Stomach (tissue), 8 donors: ENCODE measurements at regions not wholly inside any gene's neighbourhood (a gene's known extent, or its start where the extent isn't known, plus 50 kb on each side); places are given as distances from the start of the nearest gene placed in this dataset.

Experiments
- DNase-seq, 2 donors: peaks; one replicate each; pipeline versions ENCODE4 v3.0.0 to v3.0.0-alpha.2; 2013 to 2019
- H3K27ac ChIP-seq, 5 donors: fragments of 200-600 bp in 4 of 5; sonication (generic) in 4 of 5; one replicate each; pipeline ENCODE4 v1.5.1; 2013 to 2019; ENCODE audit warnings: mild to moderate bottlenecking in 1 of 5, moderate library complexity in 1 of 5
- H3K27me3 ChIP-seq, 3 donors: fragments of 200-600 bp; sonication (generic); one replicate each; pipeline ENCODE4 v1.5.1; 2017 to 2019; ENCODE audit warnings: mixed run types in 1 of 3
- H3K36me3 ChIP-seq, 4 donors: fragments of 200-600 bp; sonication (generic); 1 replicate in 3 of 4; 2 replicates in 1 of 4; pipeline ENCODE4 v1.5.1; 2016 to 2019
- H3K4me1 ChIP-seq, 4 donors: fragments of 200-600 bp; sonication (generic); one replicate each; pipeline ENCODE4 v1.5.1; 2016 to 2019
- H3K4me3 ChIP-seq, 4 donors: fragments of 200-600 bp; sonication (generic) in 3 of 4; one replicate each; pipeline ENCODE4 v1.5.1; 2016 to 2019; ENCODE audit warnings: mild to moderate bottlenecking in 1 of 4
- H3K9me3 ChIP-seq, 4 donors: fragments of 200-600 bp; sonication (generic); one replicate each; pipeline ENCODE4 v1.5.1; 2016 to 2019
- EP300 ChIP-seq: sonication (generic); formaldehyde crosslinking; IDR thresholded peaks from one replicate; pipeline ENCODE4 v1.6.1; 2017; ENCODE audit warnings: antibody characterized with exemption
- POLR2A ChIP-seq, 4 donors: fragments of 450-650 bp; IDR thresholded peaks; one replicate each; pipeline ENCODE4 v1.6.1; 2016; ENCODE audit warnings: antibody characterized with exemption in 4 of 4, control low read depth in 2 of 4, mild to moderate bottlenecking in 1 of 4, moderate library complexity in 1 of 4
- POLR2AphosphoS5 ChIP-seq, 3 donors: sonication (generic); formaldehyde crosslinking; IDR thresholded peaks; one replicate each; pipeline ENCODE4 v1.6.1; 2016; ENCODE audit warnings: antibody characterized with exemption in 3 of 3
- WGBS, 5 donors: extraction: QIAGEN DNeasy Blood & Tissue Kit in 3 of 5; methylation state at CpG; one replicate each; pipeline versions ENCODE4 v1.1.5 to v1.1.7; 2013 to 2018; 5-methylcytosine and 5-hydroxymethylcytosine counted together
- intact Hi-C: fragments of 100-400 bp; cut with DNase I; formaldehyde crosslinking; loops from one replicate; pipeline ENCODE4 v1.15.1; 2023; ENCODE audit warnings: low total_unique reads
- TF ChIP-seq, protein P1 (sequence below), 7 experiments: fragments of 450-650 bp in 4 of 7; fragments of 200-600 bp in 3 of 7; sonication (generic) in 3 of 7; IDR thresholded peaks; one replicate each; pipeline ENCODE4 v1.5.1; 2016 to 2019; ENCODE audit warnings: antibody characterized with exemption in 7 of 7, control low read depth in 2 of 7, mild to moderate bottlenecking in 1 of 7
- donor health status: healthy with polysubstance abuse.
- donor health status: Bipolar disorder and iron deficiency.
- donor health status: healthy.

GRCh38 chr2:67646714-67647333 lies 249.7 kb downstream of the ETAA1 start:
- peaks cover 0 to 15% (median 9%) of the 10 kb centered on the region in 4 donors for H3K9me3 ChIP-seq
- peaks cover 0 to 35% (median 15%) of the 10 kb centered on the region in 4 donors for H3K4me1 ChIP-seq
- intact Hi-C loops = no loop called here
- H3K4me3 ChIP-seq = no peak overlapping the region
- no peak overlapping the region for H3K27ac ChIP-seq
- no peaks in the 10 kb centered on the region for H3K27me3 ChIP-seq
- TF ChIP-seq EP300 (no peak), POLR2A (IDR thresholded peaks at IDR 0.05) (no peak), POLR2AphosphoS5 (IDR thresholded peaks at IDR 0.05) (no peak)
- no peaks in the 10 kb centered on the region for H3K36me3 ChIP-seq
- WGBS, 5 donors = 88 to 98% (median 95%) methylated on average over 6 of the region's 6 CpGs
- DNase-seq = no peak

DNA sequence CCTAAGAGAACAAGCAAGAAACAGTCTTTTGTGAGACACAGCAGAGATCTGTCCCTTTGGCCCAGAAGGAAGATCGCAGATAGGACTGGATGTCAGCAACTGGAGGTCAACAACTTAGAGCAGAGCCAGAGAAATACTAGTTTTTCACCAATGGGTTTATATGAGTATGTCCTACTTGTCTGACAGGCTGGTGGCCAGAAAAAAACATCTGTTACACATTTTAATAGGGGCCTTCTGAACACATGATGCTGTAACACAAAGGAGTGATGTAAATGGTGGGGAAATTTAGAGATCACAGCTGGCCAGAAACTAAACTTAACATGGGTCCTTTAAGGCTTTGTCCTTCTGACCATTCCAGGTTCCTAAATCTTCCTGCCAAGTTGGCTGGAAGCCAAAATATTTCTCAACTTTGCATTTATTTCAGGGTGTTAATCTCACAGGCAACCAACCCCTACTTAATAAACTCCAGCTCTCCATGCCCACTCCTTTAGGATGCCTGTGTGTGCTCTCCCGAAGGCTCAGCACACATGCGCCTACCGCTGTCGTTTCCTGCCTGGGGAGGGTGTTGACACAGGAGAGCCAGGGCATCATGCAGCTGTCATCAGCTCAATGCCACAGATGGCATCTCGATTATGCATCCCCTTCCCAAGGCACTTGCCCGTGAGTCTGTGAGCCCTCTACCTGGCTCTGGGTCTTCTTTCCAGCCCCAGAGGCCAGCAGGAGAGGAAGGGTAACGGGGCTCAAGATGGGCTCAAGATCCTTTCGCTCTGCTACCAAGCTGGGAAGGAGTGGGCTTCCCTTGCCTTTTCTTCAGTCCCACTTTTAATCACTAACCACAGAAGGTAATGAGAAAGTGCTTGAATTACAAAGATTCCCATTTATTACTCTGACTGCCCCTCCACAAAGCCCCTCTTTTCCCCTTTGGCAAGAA lies 252.5 kb downstream of the ETAA1 start:
- DNase-seq = peak in 1 of 2 donors; percentile 87
- no peaks in the 10 kb centered on the region for H3K36me3 ChIP-seq
- no peak overlapping the region for H3K4me3 ChIP-seq
- H3K9me3 ChIP-seq = peaks cover 0 to 15% (median 9%) of the 10 kb centered on the region in 4 donors
- H3K27me3 ChIP-seq = no peaks in the 10 kb centered on the region
- H3K4me1 ChIP-seq = peaks cover 0 to 38% (median 15%) of the 10 kb centered on the region in 4 donors
- TF ChIP-seq POLR2A (IDR thresholded peaks at IDR 0.05) = no peak
- TF ChIP-seq, protein P1, sequence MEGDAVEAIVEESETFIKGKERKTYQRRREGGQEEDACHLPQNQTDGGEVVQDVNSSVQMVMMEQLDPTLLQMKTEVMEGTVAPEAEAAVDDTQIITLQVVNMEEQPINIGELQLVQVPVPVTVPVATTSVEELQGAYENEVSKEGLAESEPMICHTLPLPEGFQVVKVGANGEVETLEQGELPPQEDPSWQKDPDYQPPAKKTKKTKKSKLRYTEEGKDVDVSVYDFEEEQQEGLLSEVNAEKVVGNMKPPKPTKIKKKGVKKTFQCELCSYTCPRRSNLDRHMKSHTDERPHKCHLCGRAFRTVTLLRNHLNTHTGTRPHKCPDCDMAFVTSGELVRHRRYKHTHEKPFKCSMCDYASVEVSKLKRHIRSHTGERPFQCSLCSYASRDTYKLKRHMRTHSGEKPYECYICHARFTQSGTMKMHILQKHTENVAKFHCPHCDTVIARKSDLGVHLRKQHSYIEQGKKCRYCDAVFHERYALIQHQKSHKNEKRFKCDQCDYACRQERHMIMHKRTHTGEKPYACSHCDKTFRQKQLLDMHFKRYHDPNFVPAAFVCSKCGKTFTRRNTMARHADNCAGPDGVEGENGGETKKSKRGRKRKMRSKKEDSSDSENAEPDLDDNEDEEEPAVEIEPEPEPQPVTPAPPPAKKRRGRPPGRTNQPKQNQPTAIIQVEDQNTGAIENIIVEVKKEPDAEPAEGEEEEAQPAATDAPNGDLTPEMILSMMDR (IDR thresholded peaks at IDR 0.05) = no peak
- no peak for TF ChIP-seq EP300
- peak in 2 of 3 donors; percentile 51 to 69 for TF ChIP-seq POLR2AphosphoS5 (IDR thresholded peaks at IDR 0.05)
- peak overlapping the region in 4 of 5 donors; percentile 64 to 80 (median 68) for H3K27ac ChIP-seq
- WGBS, 5 donors = 52 to 67% (median 54%) methylated on average over 9 of the region's 9 CpGs
- intact Hi-C loops = no loop called here

DNA sequence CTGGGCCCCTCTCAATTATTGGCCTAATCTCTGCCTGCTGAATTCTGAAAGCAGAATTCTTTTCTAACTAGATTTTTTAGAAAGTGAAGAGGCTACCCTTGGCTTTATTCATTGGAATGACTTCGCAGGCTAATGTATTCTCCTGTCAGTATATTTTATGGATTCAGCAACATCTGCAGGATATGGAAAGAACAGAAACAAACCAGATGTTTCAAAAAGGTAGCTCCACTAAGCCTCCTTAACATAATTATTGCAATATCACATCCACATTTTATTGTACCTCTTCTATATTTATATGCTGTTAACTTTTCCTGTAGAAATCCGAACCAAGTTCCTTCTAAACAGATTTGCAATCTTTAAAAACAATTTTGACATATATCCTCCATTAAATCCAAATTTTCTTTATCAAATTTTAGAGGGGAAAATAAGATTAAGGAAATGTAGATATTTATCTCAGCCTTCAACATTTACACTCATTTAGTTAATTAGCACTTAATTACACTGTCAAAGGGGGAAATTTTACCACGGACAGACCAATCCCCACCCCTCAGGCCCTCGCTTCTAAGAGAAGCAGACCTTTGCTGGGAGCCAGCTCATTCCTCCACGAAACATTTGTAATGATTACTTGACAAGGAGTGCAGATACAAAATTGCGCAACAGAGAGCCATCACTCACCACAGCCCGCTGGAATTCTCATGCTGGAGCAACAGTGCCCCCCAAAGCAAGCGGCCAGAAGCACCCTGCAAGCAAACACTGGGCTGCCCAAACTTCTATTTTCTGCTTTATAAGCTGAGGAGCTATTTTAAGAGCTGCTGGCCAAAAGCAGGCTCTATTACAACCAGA lies 253.4 kb downstream of the ETAA1 start:
- WGBS, 5 donors = 14 to 28% (median 26%) methylated on average over 8 of the region's 8 CpGs
- TF ChIP-seq POLR2A (IDR thresholded peaks at IDR 0.05) (no peak), POLR2AphosphoS5 (IDR thresholded peaks at IDR 0.05) (peak; percentile 10 to 65 (median 27)), EP300 (no peak)
- TF ChIP-seq, protein P1 (IDR thresholded peaks at IDR 0.05) = peak in 5 of 7 experiments; percentile 29 to 54 (median 43)
- intact Hi-C loops = no loop called here
- peaks cover 0 to 15% (median 9%) of the 10 kb centered on the region in 4 donors for H3K9me3 ChIP-seq
- no peaks in the 10 kb centered on the region for H3K27me3 ChIP-seq
- peak overlapping the region in 4 of 5 donors; percentile 64 to 80 (median 68) for H3K27ac ChIP-seq
- peak; percentile 47 to 95 for DNase-seq
- no peak overlapping the region for H3K4me3 ChIP-seq
- H3K4me1 ChIP-seq = peaks cover 0 to 34% (median 15%) of the 10 kb centered on the region in 4 donors
- H3K36me3 ChIP-seq = no peaks in the 10 kb centered on the region

- Histone ChIP-seq H3K4me1 (peaks cover 0 to 31% (median 15%) of the 10 kb centered on the region in 4 donors), H3K9me3 (peaks cover 0 to 8% (median 8%) of the 10 kb centered on the region in 4 donors), H3K4me3 (no peak overlapping the region), H3K27ac (peak overlapping the region in 3 of 5 donors; percentile 64 to 80 (median 67)), H3K27me3 (no peaks in the 10 kb centered on the region), H3K36me3 (no peaks in the 10 kb centered on the region)
- intact Hi-C loops = no loop called here
- TF ChIP-seq EP300 (no peak), POLR2AphosphoS5 (IDR thresholded peaks at IDR 0.05) (no peak), POLR2A (IDR thresholded peaks at IDR 0.05) (no peak)
- TF ChIP-seq, protein P1 (IDR thresholded peaks at IDR 0.05) = no peak
- DNase-seq = peak in 1 of 2 donors; percentile 28
- 46 to 66% (median 55%) methylated on average over 3 of the region's 3 CpGs for WGBS, 5 donors
Observed at GRCh38 chr2:67651565-67651964, 254.4 kb downstream of the ETAA1 start.
